ENCODE measurements at regions not wholly inside any gene's neighbourhood (a gene's known extent, or its start where the extent isn't known, plus 50 kb on each side); places are given as distances from the start of the nearest gene placed in this dataset.

GRCh38 chr1:81435175-81435574 lies 365.6 kb upstream of the ADGRL2 start:
- H3K4me3 ChIP-seq (replicated peaks; ENCODE audit: insufficient read depth, low read length) = no peak overlapping the region
- TF ChIP-seq SPI1 (IDR thresholded peaks at IDR 0.05; ENCODE audit: borderline replicate concordance, low read depth) (no peak), CTCF (IDR thresholded peaks at IDR 0.05; ENCODE audit: insufficient read depth, low read length) (no peak), POLR2AphosphoS5 (IDR thresholded peaks at IDR 0.05; ENCODE audit: low read depth) (no peak), REST (IDR thresholded peaks at IDR 0.05; ENCODE audit: insufficient replicate concordance, low read depth) (no peak), GABPA (IDR thresholded peaks at IDR 0.05; ENCODE audit: low read depth) (no peak)
- DNase-seq (ENCODE audit: low read depth in 1 of 2, low spot score in 1 of 2) = no peak
- no peaks in the 10 kb centered on the region for H3K27me3 ChIP-seq (ENCODE audit: insufficient read depth, poor library complexity, severe bottlenecking)
- no peak overlapping the region for H3K27ac ChIP-seq (replicated peaks)

GRCh38 chr1:81433676-81434075 lies 367.1 kb upstream of the ADGRL2 start:
- no peaks in the 10 kb centered on the region for H3K27me3 ChIP-seq (ENCODE audit: insufficient read depth, poor library complexity, severe bottlenecking)
- no peak for TF ChIP-seq REST (IDR thresholded peaks at IDR 0.05; ENCODE audit: insufficient replicate concordance, low read depth)
- TF ChIP-seq GABPA (IDR thresholded peaks at IDR 0.05; ENCODE audit: low read depth) = no peak
- no peak for TF ChIP-seq CTCF (IDR thresholded peaks at IDR 0.05; ENCODE audit: insufficient read depth, low read length)
- TF ChIP-seq SPI1 (IDR thresholded peaks at IDR 0.05; ENCODE audit: borderline replicate concordance, low read depth) = no peak
- TF ChIP-seq POLR2AphosphoS5 (IDR thresholded peaks at IDR 0.05; ENCODE audit: low read depth) = no peak

GRCh38 chr1:81432654-81433109 lies 368.1 kb upstream of the ADGRL2 start:
- DNase-seq (ENCODE audit: low read depth in 1 of 2, low spot score in 1 of 2) = no peak
- Histone ChIP-seq H3K4me3 (replicated peaks; ENCODE audit: insufficient read depth, low read length) (no peak overlapping the region), H3K27ac (replicated peaks) (no peak overlapping the region), H3K27me3 (ENCODE audit: insufficient read depth, poor library complexity, severe bottlenecking) (no peaks in the 10 kb centered on the region)
- TF ChIP-seq SPI1 (IDR thresholded peaks at IDR 0.05; ENCODE audit: borderline replicate concordance, low read depth) = no peak
- no peak for TF ChIP-seq CTCF (IDR thresholded peaks at IDR 0.05; ENCODE audit: insufficient read depth, low read length)
- no peak for TF ChIP-seq GABPA (IDR thresholded peaks at IDR 0.05; ENCODE audit: low read depth)
- TF ChIP-seq REST (IDR thresholded peaks at IDR 0.05; ENCODE audit: insufficient replicate concordance, low read depth) = no peak
- TF ChIP-seq POLR2AphosphoS5 (IDR thresholded peaks at IDR 0.05; ENCODE audit: low read depth) = no peak

More at GRCh38 chr1:81433676-81434075, 367.1 kb upstream of the ADGRL2 start:
- DNase-seq (ENCODE audit: low read depth in 1 of 2, low spot score in 1 of 2) = no peak
- no peak overlapping the region for H3K4me3 ChIP-seq (replicated peaks; ENCODE audit: insufficient read depth, low read length)
- no peak overlapping the region for H3K27ac ChIP-seq (replicated peaks)
